ENCODE measurements at regions not wholly inside any gene's neighbourhood (a gene's known extent, or its start where the extent isn't known, plus 50 kb on each side); places are given as distances from the start of the nearest gene placed in this dataset.

GRCh38 chr15:79773128-79773527 is 123.7 kb downstream of the MTHFS start:
- Histone ChIP-seq H3K27ac (no peak overlapping the region), H3K79me2 (ENCODE audit: insufficient read depth, low read depth) (no peaks in the 10 kb centered on the region), H3K4me1 (ENCODE audit: low read depth, poor library complexity, severe bottlenecking) (peaks cover 36% of the 10 kb centered on the region), H3K4me3 (IDR thresholded peaks at IDR 0.05; ENCODE audit: insufficient read depth, low read depth, low read length) (no peak overlapping the region), H3K36me3 (ENCODE audit: insufficient read depth) (no peaks in the 10 kb centered on the region), H4K20me1 (ENCODE audit: insufficient read depth) (no peaks in the 10 kb centered on the region), H3K27me3 (ENCODE audit: insufficient read depth, low read depth) (no peaks in the 10 kb centered on the region), H2AFZ (ENCODE audit: low read depth) (no peak overlapping the region), H3K4me2 (no peak overlapping the region), H3K9ac (no peak overlapping the region)
- TF ChIP-seq CTCF (conservative IDR thresholded peaks at IDR 0.05; ENCODE audit: low read depth, low read length): no peak

- Histone ChIP-seq H3K27ac (no peak overlapping the region), H3K27me3 (ENCODE audit: insufficient read depth, low read depth) (no peaks in the 10 kb centered on the region), H3K36me3 (ENCODE audit: insufficient read depth) (no peaks in the 10 kb centered on the region), H3K4me1 (ENCODE audit: low read depth, poor library complexity, severe bottlenecking) (peaks cover 63% of the 10 kb centered on the region), H2AFZ (ENCODE audit: low read depth) (no peak overlapping the region), H3K9ac (no peak overlapping the region), H4K20me1 (ENCODE audit: insufficient read depth) (no peaks in the 10 kb centered on the region), H3K4me3 (IDR thresholded peaks at IDR 0.05; ENCODE audit: insufficient read depth, low read depth, low read length) (no peak overlapping the region), H3K4me2 (no peak overlapping the region), H3K79me2 (ENCODE audit: insufficient read depth, low read depth) (no peaks in the 10 kb centered on the region)
- TF ChIP-seq CTCF (conservative IDR thresholded peaks at IDR 0.05; ENCODE audit: low read depth, low read length): no peak
Measured at GRCh38 chr15:79775821-79776220, 121.0 kb downstream of the MTHFS start.

GRCh38 chr15:79777916-79778315 is 118.9 kb downstream of the MTHFS start:
- Histone ChIP-seq H3K4me3 (IDR thresholded peaks at IDR 0.05; ENCODE audit: insufficient read depth, low read depth, low read length) (no peak overlapping the region), H3K27me3 (ENCODE audit: insufficient read depth, low read depth) (no peaks in the 10 kb centered on the region), H3K36me3 (ENCODE audit: insufficient read depth) (no peaks in the 10 kb centered on the region), H4K20me1 (ENCODE audit: insufficient read depth) (no peaks in the 10 kb centered on the region), H3K27ac (peak overlapping the region; percentile 51; the same call in 1 of the 2 replicates), H3K4me1 (ENCODE audit: low read depth, poor library complexity, severe bottlenecking) (peaks cover 65% of the 10 kb centered on the region), H3K79me2 (ENCODE audit: insufficient read depth, low read depth) (no peaks in the 10 kb centered on the region), H2AFZ (ENCODE audit: low read depth) (peak overlapping the region; percentile 37; the same call in 1 of the 2 replicates), H3K9ac (no peak overlapping the region), H3K4me2 (peak overlapping the region; percentile 45)
- no peak for TF ChIP-seq CTCF (conservative IDR thresholded peaks at IDR 0.05; ENCODE audit: low read depth, low read length)

- Histone ChIP-seq H3K79me2 (ENCODE audit: insufficient read depth, low read depth) (no peaks in the 10 kb centered on the region), H3K36me3 (ENCODE audit: insufficient read depth) (no peaks in the 10 kb centered on the region), H2AFZ (ENCODE audit: low read depth) (peak overlapping the region; percentile 37), H3K27ac (peak overlapping the region; percentile 51), H3K4me1 (ENCODE audit: low read depth, poor library complexity, severe bottlenecking) (peaks cover 65% of the 10 kb centered on the region), H3K27me3 (ENCODE audit: insufficient read depth, low read depth) (no peaks in the 10 kb centered on the region), H3K4me3 (IDR thresholded peaks at IDR 0.05; ENCODE audit: insufficient read depth, low read depth, low read length) (no peak overlapping the region), H3K9ac (no peak overlapping the region), H4K20me1 (ENCODE audit: insufficient read depth) (no peaks in the 10 kb centered on the region), H3K4me2 (peak overlapping the region; percentile 45)
- TF ChIP-seq CTCF (conservative IDR thresholded peaks at IDR 0.05; ENCODE audit: low read depth, low read length): no peak; the same call in 1 of the 2 replicates
Measured at GRCh38 chr15:79778378-79778990, 118.3 kb downstream of the MTHFS start.

All from KMS-11 (cell line).